GM19324 (cell line): ENCODE measurements at regions not wholly inside any gene's neighbourhood (a gene's known extent, or its start where the extent isn't known, plus 50 kb on each side); places are given as distances from the start of the nearest gene placed in this dataset.
"Not testable (repeated sequence)": the region's sequence is repeated elsewhere in the genome, so short reads cannot be mapped to it uniquely, and the experiment has no call there.

Source experiments
- ATAC-seq: cut with Tn5 transposase; IDR thresholded peaks from one replicate; pipeline ENCODE4 v1.9.1; 2021; ENCODE audit warnings: mild to moderate bottlenecking, moderate library complexity; ENCODE audit not compliant: unreplicated experiment, low FRiP score

DNA sequence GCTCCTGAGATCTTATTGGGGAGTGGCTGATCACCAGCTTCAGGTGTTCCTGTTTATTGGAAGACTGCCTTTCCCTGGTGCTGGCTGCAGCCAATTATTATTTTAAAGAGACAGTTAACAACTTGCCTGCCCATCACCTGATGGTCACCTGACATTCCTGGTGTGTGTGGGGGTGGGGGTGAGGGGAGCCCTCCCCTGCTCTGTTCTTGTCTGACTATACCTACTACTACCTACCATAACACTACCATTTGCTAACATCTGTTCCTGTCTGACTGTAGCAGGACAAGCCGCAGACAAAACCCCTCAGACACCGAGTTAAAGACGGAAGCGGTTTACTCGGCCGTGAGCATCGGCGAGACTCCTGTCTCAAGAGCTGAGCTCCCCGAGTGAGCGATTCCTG, 54.9 kb upstream of the NBPF3 start:
- no peak for ATAC-seq

GRCh38 chr1:21384620-21385019, 55.3 kb upstream of the NBPF3 start:
- no peak for ATAC-seq

- no peak for ATAC-seq
Observed at GRCh38 chr1:21383785-21384401, 56.0 kb upstream of the NBPF3 start.

DNA sequence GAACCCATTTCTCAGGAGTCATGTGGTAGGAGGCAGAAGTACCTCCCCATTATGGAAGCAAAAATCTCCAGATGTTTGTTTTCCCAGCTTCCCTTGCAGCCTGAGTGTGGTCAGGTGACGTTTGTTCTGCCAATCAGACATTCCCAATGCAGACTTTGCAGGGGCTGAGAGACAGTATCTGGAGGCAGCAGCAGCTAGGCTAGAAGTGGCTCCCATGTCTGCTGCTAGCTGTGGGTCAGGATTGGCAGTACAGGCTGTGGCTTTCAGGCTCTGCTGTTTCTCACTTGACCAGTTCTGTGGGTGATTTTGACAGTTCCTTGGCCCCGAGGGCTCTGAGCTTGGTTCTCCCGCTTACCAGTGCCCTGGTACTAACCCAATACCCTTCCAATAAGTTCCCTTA, 58.6 kb upstream of the NBPF3 start:
- ATAC-seq: no peak

DNA sequence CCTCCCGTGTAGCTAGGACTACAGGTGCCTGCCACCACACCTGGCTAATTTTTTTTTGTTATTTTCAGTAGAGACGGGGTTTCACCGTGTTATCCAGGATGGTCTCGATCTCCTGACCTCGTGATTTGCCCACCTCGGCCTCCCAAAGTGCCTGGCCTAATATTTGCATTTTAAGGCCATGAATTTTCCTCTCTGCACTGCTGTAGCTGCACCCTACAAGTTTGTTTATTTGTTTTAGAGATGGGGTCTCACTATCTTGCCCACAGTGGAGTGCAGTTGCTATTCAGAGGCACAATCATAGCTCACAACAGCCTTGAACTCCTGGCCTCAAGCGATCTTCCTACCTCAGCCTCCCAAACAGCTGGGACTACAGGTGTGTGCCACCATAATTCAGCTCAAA, 59.8 kb upstream of the NBPF3 start:
- not testable (repeated sequence) for ATAC-seq

GRCh38 chr1:21379571-21379970, 60.4 kb upstream of the NBPF3 start:
- ATAC-seq: no peak

DNA sequence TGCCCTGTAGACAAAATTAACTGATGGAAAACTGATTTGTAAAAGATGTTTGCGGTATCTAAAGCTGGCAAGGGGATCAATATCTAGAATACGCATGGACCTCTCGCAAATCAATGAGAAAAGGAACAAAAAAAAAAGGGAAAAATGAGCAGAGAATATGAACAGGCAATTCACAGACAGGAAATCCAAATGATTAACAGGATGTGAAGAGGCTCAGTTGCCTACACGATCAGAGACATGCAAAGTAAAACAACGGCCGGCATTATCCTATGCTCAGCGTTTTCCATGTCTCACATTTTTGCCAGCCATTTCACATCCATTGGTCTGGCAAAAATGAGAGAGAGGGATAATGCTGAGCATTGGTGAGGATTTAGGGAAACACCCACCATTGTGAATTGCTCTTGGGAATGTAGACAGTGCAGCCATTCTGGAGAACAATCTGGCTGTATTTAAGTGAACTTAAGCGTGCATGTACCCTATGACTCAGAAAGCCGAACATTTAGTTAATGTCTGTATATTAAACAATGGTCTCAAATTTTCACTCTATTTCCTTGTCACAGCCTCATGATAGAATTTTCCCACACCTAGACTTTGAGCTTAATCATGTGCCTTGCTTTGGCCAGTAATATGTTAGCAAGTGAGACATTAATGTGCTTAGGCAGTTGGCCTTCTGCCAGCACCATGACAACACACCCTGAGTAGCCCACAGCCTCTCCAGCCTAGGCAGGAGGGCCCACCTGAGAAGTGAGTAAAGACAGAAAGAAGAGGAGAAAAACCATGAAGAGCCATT, 61.0 kb upstream of the NBPF3 start:
- ATAC-seq: no peak

DNA sequence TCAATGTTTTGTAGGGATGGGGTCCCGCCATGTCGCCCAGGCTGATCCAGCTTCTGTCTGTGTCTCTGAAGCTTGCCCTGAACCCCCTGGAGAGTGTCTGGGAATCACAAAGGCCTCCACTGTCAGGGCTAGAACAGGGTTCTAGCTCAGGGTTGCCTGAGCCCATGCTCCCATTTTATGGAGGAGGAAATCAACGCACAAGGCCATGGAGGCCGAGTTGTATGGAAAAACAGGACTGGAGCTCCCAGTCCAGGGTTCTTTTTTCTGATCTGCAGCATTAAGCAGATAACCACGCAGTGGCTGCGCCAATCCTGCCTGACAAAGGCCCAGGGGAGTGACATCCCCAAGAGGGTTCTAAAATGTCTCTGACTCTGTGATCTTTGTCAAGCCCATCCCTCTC, 67.6 kb upstream of the NBPF3 start:
- ATAC-seq: no peak

- ATAC-seq: no peak
Observed at GRCh38 chr1:21369905-21370304, 70.0 kb upstream of the NBPF3 start.

GRCh38 chr1:21368515-21369289, 71.2 kb upstream of the NBPF3 start:
- no peak for ATAC-seq

DNA sequence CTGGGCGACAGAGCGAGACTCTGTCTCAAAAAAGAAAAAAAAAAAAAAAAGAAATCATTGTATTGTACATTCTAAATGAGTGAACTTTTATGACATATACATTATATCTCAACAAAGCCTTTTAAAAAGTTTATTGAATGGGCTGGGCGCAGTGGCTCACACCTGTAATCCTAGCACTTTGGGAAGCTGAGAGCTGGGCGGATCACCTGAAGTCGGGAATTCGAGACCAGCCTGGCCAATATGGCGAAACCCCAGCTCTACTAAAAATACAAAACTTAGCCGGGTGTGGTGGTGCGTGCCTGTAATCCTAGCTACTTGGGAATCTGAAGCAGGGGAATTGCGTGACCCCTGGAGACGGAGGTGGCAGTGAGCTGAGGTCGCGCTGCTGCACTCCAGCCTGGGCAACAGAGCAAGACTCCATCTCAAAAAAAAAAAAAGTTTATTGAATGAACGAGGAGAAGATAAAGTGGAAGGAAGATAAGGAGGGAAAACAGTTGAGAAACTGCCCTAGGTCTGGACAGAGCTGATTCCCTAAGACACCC, 71.9 kb upstream of the NBPF3 start:
- ATAC-seq: not testable (repeated sequence)

DNA sequence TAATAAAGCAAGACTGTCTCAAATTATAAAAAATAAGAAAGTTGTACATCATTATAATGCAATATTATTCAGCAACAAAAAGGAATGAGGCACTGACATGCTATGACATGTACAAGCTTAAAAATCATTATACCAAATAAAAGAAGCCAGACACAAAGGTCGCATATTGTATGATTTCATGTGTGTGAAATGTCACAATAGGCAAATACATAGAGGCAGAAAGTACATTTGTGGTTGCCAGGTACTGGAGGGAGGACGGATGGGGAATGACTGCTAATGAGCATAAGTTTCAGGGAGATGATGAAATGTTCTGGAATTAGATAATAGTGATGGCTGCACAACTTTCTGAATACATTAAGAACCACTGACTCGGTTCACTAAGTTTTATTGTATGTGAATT, 73.6 kb upstream of the NBPF3 start:
- no peak for ATAC-seq

DNA sequence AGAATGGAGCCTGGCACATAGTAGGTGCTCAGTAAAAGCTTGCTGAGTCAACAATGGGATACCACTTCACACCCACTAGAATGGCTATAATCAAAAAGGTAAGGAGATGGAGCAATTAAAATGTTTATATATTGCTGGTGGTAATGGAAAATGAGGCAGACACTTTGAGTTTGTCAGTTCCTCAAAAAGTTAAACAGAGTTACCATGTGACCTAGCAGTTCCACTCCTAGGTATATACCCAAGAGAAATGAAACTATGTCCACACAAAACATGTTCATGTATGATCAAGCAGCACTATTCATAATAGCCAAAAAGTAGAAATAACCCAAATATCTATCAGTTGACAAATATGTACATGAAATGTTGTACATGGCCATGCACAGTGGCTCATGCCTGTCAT, 74.8 kb upstream of the ECE1 start:
- no peak for ATAC-seq

- ATAC-seq: no peak
Observed at GRCh38 chr1:21362096-21362495, 71.8 kb upstream of the ECE1 start.

GRCh38 chr1:21361506-21361905, 71.2 kb upstream of the ECE1 start:
- ATAC-seq: no peak

DNA sequence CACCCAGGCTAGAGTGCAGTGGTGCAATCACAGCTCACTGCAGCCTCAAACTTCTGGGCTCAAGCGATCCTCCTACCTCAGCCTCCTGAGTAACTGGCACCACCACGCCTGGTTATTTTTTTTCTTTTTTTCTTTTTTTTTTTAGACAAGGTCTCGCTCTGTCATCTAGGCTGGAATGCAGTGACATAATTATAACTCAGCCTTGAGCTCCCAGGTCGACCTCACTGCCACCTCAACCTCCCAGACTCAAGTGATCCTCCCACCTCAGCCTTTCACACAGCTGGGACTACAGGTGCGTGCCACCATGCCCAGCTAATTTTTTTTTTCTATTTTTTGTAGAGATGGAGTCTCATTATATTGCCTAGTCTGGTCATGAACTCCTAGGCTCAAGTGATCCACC, 66.9 kb upstream of the ECE1 start:
- ATAC-seq: no peak

DNA sequence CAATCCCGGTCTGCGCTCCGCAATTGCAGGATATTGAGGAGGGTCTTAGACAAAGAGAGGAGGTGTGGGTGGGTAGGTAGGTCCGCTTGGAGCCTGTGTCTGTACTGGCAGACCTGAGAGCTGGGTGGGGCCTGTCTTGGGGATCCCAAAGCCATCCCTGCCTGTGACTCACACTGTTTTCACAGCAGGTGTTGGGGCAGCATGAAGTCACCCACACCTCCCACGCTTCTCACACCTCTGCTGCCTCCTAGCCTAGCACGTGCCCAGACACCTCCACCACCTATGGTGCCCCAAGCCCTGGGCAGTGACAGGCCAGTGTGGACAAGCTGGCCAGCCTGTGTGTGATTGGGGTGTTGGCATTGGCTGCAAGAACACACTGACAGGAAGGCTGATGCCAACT, 65.7 kb upstream of the ECE1 start:
- ATAC-seq: no peak

- ATAC-seq: no peak
Observed at GRCh38 chr1:21352586-21352985, 62.3 kb upstream of the ECE1 start.

DNA sequence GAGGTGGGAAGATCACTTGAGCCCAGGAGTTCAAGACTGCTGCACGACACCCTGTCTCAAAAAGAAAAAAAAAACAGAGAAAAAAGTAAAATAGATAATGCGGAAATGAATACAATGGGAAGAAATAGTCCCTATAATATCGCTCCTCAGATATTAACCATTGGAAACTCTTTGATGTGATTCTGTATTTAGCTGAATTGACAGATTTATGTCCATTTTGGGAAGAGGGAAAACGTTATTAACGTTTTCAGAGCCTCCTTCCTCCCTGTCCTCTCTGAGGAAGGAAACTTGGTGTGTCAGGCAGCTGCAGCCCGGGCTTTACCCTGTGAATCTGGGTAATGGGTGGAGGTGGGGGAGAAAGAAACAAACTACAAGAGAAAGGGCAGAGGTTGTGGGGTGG, 61.6 kb upstream of the ECE1 start:
- ATAC-seq: no peak

DNA sequence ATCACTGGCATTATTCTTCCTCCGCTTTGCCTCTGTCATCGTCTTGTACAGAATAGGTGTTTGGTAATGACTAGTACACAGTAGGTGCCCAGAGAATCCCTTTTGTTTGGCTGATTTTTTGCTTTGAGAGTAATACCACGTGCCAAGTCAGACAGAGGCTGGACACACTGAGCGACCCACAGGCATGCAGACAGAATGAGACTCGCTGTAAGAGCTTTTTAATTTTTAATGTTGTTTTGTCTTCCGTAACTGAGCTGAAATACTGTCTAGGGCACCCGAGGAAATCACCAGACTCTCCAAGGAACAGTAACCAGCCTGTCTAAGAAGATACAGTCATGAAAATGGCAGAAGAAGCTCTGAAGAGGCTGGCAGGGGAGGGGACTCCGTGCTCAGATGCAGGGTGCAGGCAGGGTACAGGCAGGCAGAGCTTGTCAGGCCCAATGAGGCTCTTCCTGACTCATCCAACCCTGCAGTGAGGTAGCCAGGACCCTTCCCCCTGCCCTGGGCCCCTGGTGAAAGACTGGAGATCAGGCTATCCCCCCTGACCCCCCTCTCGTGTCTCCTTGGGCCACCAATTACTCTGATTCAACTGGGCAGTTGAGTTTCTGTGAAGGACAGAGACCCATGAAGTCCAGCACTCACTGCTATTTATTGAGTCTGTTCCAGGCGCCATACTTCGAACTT, 60.1 kb upstream of the ECE1 start:
- no peak for ATAC-seq

DNA sequence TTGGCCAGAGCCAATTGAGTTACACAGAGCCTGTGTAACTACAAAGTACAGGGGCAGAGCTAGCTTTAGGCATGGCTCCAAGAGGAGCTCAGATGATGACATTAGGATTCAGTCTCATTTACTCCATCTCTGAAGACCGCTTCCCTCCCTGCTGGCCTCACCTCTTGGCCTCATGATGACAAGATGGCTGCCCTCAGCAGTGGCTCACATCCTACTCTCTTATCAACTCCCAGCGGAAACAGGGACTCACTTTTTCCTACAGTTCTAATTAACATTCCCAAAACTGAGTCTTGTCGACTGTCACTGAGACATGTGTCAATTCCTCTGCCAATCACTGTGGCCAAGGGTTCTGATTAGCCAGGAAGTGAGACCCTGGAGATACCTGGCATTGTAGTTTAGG, 59.4 kb upstream of the ECE1 start:
- ATAC-seq: no peak
